Endometrium (tissue), 2 donors: ENCODE measurements at regions not wholly inside any gene's neighbourhood (a gene's known extent, or its start where the extent isn't known, plus 50 kb on each side); places are given as distances from the start of the nearest gene placed in this dataset.

ENCODE experiments used
- FAIRE-seq: peaks from 2 replicates; lab custom pipeline; 2012; peaks lifted over from hg19 to GRCh38; lab: Jason Lieb, UNC
- donor health status: control.
- donor health status: control.

- FAIRE-seq = no peak
Measured at GRCh38 chr1:116819081-116819480, 64.9 kb downstream of the CD2 start.

GRCh38 chr1:116820369-116820768 lies 66.1 kb downstream of the CD2 start:
- no peak for FAIRE-seq

- no peak for FAIRE-seq
Measured at GRCh38 chr1:116821763-116822162, 67.5 kb downstream of the CD2 start.

GRCh38 chr1:116824631-116825206 lies 70.5 kb downstream of the CD2 start:
- no peak for FAIRE-seq

GRCh38 chr1:116825207-116825719 lies 71.0 kb downstream of the CD2 start:
- FAIRE-seq = no peak

- no peak for FAIRE-seq
Measured at GRCh38 chr1:116825720-116826438, 71.6 kb downstream of the CD2 start.

GRCh38 chr1:116826818-116827606 lies 72.8 kb downstream of the CD2 start:
- no peak for FAIRE-seq

- no peak for FAIRE-seq
Measured at GRCh38 chr1:116827607-116828105, 73.4 kb downstream of the CD2 start.

- no peak for FAIRE-seq
Measured at GRCh38 chr1:116832308-116832931, 77.3 kb upstream of the PTGFRN start.

GRCh38 chr1:116832932-116833578 lies 76.7 kb upstream of the PTGFRN start:
- no peak for FAIRE-seq

- FAIRE-seq = no peak
Measured at GRCh38 chr1:116833718-116834117, 76.0 kb upstream of the PTGFRN start.

- FAIRE-seq = no peak
Measured at GRCh38 chr1:116834595-116834994, 75.1 kb upstream of the PTGFRN start.

GRCh38 chr1:116835161-116835560 lies 74.6 kb upstream of the PTGFRN start:
- FAIRE-seq = no peak

- no peak for FAIRE-seq
Measured at GRCh38 chr1:116836099-116836498, 73.6 kb upstream of the PTGFRN start.

GRCh38 chr1:116841569-116842344 lies 68.0 kb upstream of the PTGFRN start:
- FAIRE-seq = no peak

- FAIRE-seq = no peak
Measured at GRCh38 chr1:116842654-116843053, 67.1 kb upstream of the PTGFRN start.

- no peak for FAIRE-seq
Measured at GRCh38 chr1:116844775-116845174, 64.9 kb upstream of the PTGFRN start.

GRCh38 chr1:116847190-116847589 lies 62.5 kb upstream of the PTGFRN start:
- no peak for FAIRE-seq

GRCh38 chr1:116847688-116848531 lies 61.8 kb upstream of the PTGFRN start:
- no peak for FAIRE-seq

- no peak for FAIRE-seq
Measured at GRCh38 chr1:116850436-116850835, 59.3 kb upstream of the PTGFRN start.
